ENCODE measurements at regions not wholly inside any gene's neighbourhood (a gene's known extent, or its start where the extent isn't known, plus 50 kb on each side); places are given as distances from the start of the nearest gene placed in this dataset.
"Not testable (repeated sequence)": the region's sequence is repeated elsewhere in the genome, so short reads cannot be mapped to it uniquely, and the experiment has no call there.

GRCh38 chr1:30458730-30459485, 264.5 kb downstream of the MATN1 start:
- TF ChIP-seq POLR2A (IDR thresholded peaks at IDR 0.05; ENCODE audit: low read depth, low read length); TAF1 (IDR thresholded peaks at IDR 0.05; ENCODE audit: borderline replicate concordance, low read depth, low read length); POLR2AphosphoS5 (IDR thresholded peaks at IDR 0.05; ENCODE audit: low read depth, low read length): not testable (repeated sequence)
